ENCODE measurements at regions not wholly inside any gene's neighbourhood (a gene's known extent, or its start where the extent isn't known, plus 50 kb on each side); places are given as distances from the start of the nearest gene placed in this dataset.

DNA sequence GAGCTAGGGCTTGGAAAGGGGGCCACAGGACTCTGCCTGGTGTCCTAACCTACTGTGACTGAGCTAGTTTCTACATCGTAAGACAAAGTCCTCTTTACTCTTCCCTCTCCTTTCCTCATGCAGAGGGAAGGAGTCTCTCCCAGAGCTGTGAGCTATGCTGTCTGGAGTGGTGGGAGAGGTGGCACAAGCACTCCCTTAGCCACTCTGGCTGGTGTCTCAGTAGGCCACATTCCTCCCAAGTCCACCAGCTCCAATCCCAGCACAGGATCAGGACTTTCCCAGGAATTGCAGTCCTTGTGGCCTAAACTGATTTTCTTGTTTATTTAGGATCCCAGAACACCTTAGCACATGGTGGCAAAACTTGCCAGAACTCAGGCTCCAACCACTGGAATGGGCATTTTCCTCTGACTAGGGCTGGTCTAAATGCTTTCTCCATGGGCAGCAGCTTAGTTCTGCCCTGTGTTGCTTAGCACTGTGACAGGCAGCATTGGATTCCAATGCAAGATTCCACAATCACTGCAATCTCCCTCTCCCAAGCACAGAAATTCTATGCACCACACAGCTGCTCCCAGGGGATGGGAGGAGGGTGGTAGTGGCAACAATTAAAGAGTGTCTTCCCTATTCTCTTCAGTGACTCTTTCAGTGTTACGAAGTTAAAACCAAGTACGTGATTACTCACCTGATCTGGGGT is 733.3 kb downstream of the HACE1 start:
- no peak for DNase-seq
- ATAC-seq = no peak
- TF ChIP-seq, protein P1, sequence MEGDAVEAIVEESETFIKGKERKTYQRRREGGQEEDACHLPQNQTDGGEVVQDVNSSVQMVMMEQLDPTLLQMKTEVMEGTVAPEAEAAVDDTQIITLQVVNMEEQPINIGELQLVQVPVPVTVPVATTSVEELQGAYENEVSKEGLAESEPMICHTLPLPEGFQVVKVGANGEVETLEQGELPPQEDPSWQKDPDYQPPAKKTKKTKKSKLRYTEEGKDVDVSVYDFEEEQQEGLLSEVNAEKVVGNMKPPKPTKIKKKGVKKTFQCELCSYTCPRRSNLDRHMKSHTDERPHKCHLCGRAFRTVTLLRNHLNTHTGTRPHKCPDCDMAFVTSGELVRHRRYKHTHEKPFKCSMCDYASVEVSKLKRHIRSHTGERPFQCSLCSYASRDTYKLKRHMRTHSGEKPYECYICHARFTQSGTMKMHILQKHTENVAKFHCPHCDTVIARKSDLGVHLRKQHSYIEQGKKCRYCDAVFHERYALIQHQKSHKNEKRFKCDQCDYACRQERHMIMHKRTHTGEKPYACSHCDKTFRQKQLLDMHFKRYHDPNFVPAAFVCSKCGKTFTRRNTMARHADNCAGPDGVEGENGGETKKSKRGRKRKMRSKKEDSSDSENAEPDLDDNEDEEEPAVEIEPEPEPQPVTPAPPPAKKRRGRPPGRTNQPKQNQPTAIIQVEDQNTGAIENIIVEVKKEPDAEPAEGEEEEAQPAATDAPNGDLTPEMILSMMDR (IDR thresholded peaks at IDR 0.05) = no peak
- intact Hi-C loops (cut with DNase I, micrococcal nuclease) = no loop called here
- Histone ChIP-seq H3K4me1 (ENCODE audit: low read depth) (no peaks in the 10 kb centered on the region), H3K9me3 (no peaks in the 10 kb centered on the region), H3K4me3 (no peak overlapping the region), H3K36me3 (ENCODE audit: low read depth) (no peaks in the 10 kb centered on the region)

DNA sequence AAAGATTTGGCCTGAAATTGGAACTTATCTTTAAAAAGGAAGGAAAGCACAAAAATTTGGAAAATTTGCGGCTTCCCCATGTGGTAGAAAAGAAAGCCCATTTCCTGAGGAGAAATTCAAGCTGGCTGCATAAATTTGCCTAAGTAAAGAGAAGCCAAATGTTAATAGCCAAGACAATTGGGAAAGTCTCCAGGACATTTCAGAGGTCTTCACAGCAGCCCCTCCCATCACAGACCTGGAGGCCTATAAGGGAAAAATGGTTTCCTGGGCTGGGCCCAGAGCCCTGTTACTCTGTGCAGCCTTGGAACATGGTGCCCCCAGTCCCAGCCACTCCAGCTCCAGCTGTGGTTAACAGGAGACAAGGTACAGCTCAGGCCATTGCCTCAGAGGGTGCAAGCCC is 736.5 kb downstream of the HACE1 start:
- Histone ChIP-seq H3K4me3 (no peak overlapping the region), H3K36me3 (ENCODE audit: low read depth) (no peaks in the 10 kb centered on the region), H3K4me1 (ENCODE audit: low read depth) (no peaks in the 10 kb centered on the region), H3K9me3 (no peaks in the 10 kb centered on the region)
- DNase-seq (no peak), ATAC-seq (no peak)
- intact Hi-C loops (cut with DNase I, micrococcal nuclease) = no loop called here
- TF ChIP-seq, protein P1 (IDR thresholded peaks at IDR 0.05) = no peak

DNA sequence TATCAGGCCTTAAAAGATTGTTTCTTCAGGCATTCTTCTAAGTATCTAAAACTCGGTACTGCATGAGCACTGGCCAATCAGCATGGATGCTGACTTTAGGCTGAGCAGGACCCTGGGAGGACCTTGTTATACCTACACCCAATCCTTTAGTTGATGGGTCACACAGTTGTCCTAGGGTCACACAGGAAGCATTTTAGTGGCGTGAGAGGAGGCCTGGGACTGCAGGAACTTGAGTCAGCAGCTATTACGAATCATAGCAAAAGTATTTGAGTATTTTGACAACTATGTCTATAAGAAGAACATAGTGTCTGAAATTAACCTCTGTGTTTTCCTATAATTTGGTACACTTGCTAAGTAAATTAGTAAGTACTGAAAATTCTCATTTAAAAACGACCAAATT is 741.4 kb downstream of the HACE1 start:
- TF ChIP-seq, protein P1 (IDR thresholded peaks at IDR 0.05) = no peak
- intact Hi-C loops (cut with DNase I, micrococcal nuclease) = no loop called here
- Histone ChIP-seq H3K4me1 (ENCODE audit: low read depth) (no peaks in the 10 kb centered on the region), H3K4me3 (no peak overlapping the region), H3K9me3 (no peaks in the 10 kb centered on the region), H3K36me3 (ENCODE audit: low read depth) (no peaks in the 10 kb centered on the region)
- DNase-seq = no peak
- no peak for ATAC-seq

DNA sequence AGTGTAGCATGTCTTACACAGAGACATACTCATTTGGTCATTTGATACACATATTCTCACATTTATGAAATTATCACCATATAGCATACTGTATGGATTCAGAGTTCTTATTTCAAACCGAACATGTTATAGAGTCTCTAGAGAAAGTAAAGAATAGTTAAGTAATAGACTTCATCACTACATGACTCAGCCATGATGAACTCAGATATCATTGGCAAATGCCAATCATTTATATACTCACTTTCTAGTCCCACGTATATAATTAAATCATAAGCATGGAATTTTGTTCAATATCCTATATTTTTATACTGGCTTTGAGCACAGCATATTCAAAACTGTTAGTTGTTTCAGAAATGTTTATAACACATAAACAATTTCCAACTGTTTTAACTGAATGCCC is 749.9 kb downstream of the HACE1 start:
- H3K4me3 ChIP-seq = no peak overlapping the region
- H3K4me1 ChIP-seq (ENCODE audit: low read depth) = no peaks in the 10 kb centered on the region
- TF ChIP-seq, protein P1 (IDR thresholded peaks at IDR 0.05) = no peak
- intact Hi-C loops (cut with DNase I, micrococcal nuclease) = no loop called here
- no peaks in the 10 kb centered on the region for H3K9me3 ChIP-seq
- DNase-seq = no peak
- no peaks in the 10 kb centered on the region for H3K36me3 ChIP-seq (ENCODE audit: low read depth)
- no peak for ATAC-seq

DNA sequence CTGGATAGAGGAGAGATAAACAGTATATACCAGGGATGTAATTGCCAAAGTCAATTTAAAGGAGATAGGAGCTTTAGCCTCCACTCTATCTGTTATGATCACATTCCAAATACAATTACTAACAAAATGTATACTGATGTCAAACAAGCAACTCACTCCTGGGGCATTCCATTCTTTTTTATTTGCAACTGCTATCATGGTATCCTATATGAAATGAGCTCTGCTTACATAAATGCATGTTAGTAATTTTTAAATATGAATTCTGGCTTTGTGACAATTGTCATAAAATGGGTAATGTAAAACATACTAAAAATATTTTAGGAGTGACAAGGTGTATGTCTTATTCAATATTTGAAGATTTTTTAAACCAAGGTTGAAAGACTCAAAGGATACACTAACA is 751.1 kb downstream of the HACE1 start:
- intact Hi-C loops (cut with DNase I, micrococcal nuclease) = no loop called here
- Histone ChIP-seq H3K36me3 (ENCODE audit: low read depth) (no peaks in the 10 kb centered on the region), H3K4me1 (ENCODE audit: low read depth) (no peaks in the 10 kb centered on the region), H3K4me3 (no peak overlapping the region), H3K9me3 (no peaks in the 10 kb centered on the region)
- ATAC-seq (no peak), DNase-seq (no peak)
- TF ChIP-seq, protein P1 (IDR thresholded peaks at IDR 0.05) = no peak

Data from mucosa of descending colon (tissue), 3 donors.